HEK293 (cell line): ENCODE measurements at regions not wholly inside any gene's neighbourhood (a gene's known extent, or its start where the extent isn't known, plus 50 kb on each side); places are given as distances from the start of the nearest gene placed in this dataset.

Experiments
- TCF7L2 ChIP-seq: IDR thresholded peaks from 2 replicates; pipeline ENCODE4 v1.6.1; 2011; ENCODE audit warnings: low read depth, mild to moderate bottlenecking, inconsistent platforms, low read length, moderate library complexity, borderline replicate concordance
- ZNF133 ChIP-seq: fragments of 450-650 bp; formaldehyde crosslinking; IDR thresholded peaks from 2 replicates; pipeline ENCODE4 v1.5.1; 2016; ENCODE audit warnings: missing biosample characterization, missing genetic modification characterization
- ZNF416 ChIP-seq: fragments of 450-650 bp; formaldehyde crosslinking; IDR thresholded peaks from 2 replicates; pipeline ENCODE4 v1.5.1; 2016; ENCODE audit warnings: missing biosample characterization, missing genetic modification characterization
- ZNF529 ChIP-seq: fragments of 450-650 bp; formaldehyde crosslinking; IDR thresholded peaks from 2 replicates; pipeline ENCODE4 v1.5.1; 2017; ENCODE audit warnings: missing genetic modification characterization, missing biosample characterization; ENCODE audit not compliant: insufficient replicate concordance
- ZNF549 ChIP-seq: fragments of 450-650 bp; IDR thresholded peaks from 2 replicates; pipeline ENCODE4 v1.5.1; 2018; ENCODE audit warnings: missing biosample characterization, missing genetic modification characterization, mild to moderate bottlenecking, inconsistent platforms, moderate library complexity
- ZNF777 ChIP-seq: fragments of 450-650 bp; formaldehyde crosslinking; IDR thresholded peaks from 2 replicates; pipeline ENCODE4 v1.5.1; 2017; ENCODE audit warnings: missing biosample characterization, missing genetic modification characterization, borderline replicate concordance
- ZNF792 ChIP-seq: fragments of 450-650 bp; formaldehyde crosslinking; IDR thresholded peaks from 2 replicates; pipeline ENCODE4 v1.5.1; 2016; ENCODE audit warnings: missing biosample characterization, missing genetic modification characterization
- ZNF837 ChIP-seq: fragments of 450-650 bp; formaldehyde crosslinking; IDR thresholded peaks from 2 replicates; pipeline ENCODE4 v1.5.1; 2016; ENCODE audit warnings: missing biosample characterization, missing genetic modification characterization
- TF ChIP-seq, protein P1 (sequence below): fragments of 450-650 bp; formaldehyde crosslinking; IDR thresholded peaks from 2 replicates; pipeline ENCODE4 v1.5.1; 2016; ENCODE audit warnings: missing biosample characterization, missing genetic modification characterization
- TF ChIP-seq, protein P2 (sequence below): fragments of 450-650 bp; formaldehyde crosslinking; IDR thresholded peaks from 2 replicates; pipeline ENCODE4 v1.5.1; 2016; ENCODE audit warnings: missing biosample characterization, missing genetic modification characterization
- TF ChIP-seq, protein P3 (sequence below): fragments of 450-650 bp; IDR thresholded peaks from 2 replicates; pipeline ENCODE4 v1.5.1; 2018; ENCODE audit warnings: missing biosample characterization, mild to moderate bottlenecking, missing genetic modification characterization
- TF ChIP-seq, protein P4 (sequence below): fragments of 450-650 bp; formaldehyde crosslinking; IDR thresholded peaks from 2 replicates; pipeline ENCODE4 v1.5.1; 2016; ENCODE audit warnings: missing biosample characterization, missing genetic modification characterization
- TF ChIP-seq, protein P5 (sequence below): fragments of 450-650 bp; formaldehyde crosslinking; IDR thresholded peaks from 2 replicates; pipeline ENCODE4 v1.5.1; 2017; ENCODE audit warnings: missing biosample characterization, missing genetic modification characterization

DNA sequence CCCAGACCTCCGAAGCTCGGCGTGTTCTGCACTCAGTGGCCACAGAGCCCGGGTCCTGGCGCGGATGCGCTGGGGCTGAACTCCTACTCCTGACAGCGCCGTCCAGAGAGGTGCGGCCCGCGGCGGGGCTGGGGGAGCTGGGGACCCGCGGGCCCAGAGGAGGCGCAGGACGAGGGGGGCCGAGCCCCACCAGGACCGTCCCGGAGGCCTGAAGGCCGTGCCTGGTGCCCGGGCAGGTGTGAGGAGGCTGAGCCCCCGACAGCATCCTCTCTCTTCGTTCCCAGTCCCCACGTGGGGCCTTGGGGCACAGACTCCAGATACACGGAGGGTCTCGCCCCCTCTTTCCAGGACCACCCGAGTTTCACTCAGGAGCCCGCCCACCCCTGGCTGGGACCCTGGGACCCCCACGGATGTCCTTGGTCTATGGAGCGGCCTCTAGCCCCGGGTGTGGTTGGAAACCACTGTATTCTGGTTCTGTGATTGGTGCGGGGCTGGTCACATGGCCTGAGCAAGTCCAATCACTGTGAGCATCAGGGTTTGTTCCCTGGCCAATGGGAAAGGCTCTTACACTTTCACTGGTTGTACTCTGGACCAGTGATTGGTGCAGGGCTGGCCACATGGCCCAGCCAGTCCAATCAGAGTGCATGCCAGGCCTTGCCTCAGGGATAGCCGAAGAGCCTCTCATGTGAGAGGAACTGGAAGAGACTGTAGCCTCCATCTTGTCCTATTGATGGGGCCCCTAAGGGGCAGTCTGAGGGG, 217.6 kb upstream of the SFSWAP start:
- TF ChIP-seq ZNF837 (tag by site-specific recombination) (no peak), ZNF549 (tag by site-specific recombination) (no peak), ZNF416 (tag by site-specific recombination) (no peak), TCF7L2 (no peak), ZNF133 (tag by site-specific recombination) (no peak), ZNF529 (tag by site-specific recombination) (no peak), ZNF792 (no peak), ZNF777 (tag by site-specific recombination) (no peak)
- TF ChIP-seq, protein P1, sequence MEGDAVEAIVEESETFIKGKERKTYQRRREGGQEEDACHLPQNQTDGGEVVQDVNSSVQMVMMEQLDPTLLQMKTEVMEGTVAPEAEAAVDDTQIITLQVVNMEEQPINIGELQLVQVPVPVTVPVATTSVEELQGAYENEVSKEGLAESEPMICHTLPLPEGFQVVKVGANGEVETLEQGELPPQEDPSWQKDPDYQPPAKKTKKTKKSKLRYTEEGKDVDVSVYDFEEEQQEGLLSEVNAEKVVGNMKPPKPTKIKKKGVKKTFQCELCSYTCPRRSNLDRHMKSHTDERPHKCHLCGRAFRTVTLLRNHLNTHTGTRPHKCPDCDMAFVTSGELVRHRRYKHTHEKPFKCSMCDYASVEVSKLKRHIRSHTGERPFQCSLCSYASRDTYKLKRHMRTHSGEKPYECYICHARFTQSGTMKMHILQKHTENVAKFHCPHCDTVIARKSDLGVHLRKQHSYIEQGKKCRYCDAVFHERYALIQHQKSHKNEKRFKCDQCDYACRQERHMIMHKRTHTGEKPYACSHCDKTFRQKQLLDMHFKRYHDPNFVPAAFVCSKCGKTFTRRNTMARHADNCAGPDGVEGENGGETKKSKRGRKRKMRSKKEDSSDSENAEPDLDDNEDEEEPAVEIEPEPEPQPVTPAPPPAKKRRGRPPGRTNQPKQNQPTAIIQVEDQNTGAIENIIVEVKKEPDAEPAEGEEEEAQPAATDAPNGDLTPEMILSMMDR (tag by site-specific recombination) = no peak
- TF ChIP-seq, protein P2, sequence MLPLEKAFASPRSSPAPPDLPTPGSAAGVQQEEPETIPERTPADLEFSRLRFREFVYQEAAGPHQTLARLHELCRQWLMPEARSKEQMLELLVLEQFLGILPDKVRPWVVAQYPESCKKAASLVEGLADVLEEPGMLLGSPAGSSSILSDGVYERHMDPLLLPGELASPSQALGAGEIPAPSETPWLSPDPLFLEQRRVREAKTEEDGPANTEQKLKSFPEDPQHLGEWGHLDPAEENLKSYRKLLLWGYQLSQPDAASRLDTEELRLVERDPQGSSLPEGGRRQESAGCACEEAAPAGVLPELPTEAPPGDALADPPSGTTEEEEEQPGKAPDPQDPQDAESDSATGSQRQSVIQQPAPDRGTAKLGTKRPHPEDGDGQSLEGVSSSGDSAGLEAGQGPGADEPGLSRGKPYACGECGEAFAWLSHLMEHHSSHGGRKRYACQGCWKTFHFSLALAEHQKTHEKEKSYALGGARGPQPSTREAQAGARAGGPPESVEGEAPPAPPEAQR (tag by site-specific recombination) = no peak
- TF ChIP-seq, protein P3, sequence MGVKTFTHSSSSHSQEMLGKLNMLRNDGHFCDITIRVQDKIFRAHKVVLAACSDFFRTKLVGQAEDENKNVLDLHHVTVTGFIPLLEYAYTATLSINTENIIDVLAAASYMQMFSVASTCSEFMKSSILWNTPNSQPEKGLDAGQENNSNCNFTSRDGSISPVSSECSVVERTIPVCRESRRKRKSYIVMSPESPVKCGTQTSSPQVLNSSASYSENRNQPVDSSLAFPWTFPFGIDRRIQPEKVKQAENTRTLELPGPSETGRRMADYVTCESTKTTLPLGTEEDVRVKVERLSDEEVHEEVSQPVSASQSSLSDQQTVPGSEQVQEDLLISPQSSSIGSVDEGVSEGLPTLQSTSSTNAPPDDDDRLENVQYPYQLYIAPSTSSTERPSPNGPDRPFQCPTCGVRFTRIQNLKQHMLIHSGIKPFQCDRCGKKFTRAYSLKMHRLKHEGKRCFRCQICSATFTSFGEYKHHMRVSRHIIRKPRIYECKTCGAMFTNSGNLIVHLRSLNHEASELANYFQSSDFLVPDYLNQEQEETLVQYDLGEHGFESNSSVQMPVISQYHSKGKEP (tag by site-specific recombination) = no peak
- TF ChIP-seq, protein P4, sequence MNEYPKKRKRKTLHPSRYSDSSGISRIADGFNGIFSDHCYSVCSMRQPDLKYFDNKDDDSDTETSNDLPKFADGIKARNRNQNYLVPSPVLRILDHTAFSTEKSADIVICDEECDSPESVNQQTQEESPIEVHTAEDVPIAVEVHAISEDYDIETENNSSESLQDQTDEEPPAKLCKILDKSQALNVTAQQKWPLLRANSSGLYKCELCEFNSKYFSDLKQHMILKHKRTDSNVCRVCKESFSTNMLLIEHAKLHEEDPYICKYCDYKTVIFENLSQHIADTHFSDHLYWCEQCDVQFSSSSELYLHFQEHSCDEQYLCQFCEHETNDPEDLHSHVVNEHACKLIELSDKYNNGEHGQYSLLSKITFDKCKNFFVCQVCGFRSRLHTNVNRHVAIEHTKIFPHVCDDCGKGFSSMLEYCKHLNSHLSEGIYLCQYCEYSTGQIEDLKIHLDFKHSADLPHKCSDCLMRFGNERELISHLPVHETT (tag by site-specific recombination) = no peak
- TF ChIP-seq, protein P5, sequence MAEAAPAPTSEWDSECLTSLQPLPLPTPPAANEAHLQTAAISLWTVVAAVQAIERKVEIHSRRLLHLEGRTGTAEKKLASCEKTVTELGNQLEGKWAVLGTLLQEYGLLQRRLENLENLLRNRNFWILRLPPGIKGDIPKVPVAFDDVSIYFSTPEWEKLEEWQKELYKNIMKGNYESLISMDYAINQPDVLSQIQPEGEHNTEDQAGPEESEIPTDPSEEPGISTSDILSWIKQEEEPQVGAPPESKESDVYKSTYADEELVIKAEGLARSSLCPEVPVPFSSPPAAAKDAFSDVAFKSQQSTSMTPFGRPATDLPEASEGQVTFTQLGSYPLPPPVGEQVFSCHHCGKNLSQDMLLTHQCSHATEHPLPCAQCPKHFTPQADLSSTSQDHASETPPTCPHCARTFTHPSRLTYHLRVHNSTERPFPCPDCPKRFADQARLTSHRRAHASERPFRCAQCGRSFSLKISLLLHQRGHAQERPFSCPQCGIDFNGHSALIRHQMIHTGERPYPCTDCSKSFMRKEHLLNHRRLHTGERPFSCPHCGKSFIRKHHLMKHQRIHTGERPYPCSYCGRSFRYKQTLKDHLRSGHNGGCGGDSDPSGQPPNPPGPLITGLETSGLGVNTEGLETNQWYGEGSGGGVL (tag by site-specific recombination) = no peak
